ENCODE measurements at regions not wholly inside any gene's neighbourhood (a gene's known extent, or its start where the extent isn't known, plus 50 kb on each side); places are given as distances from the start of the nearest gene placed in this dataset.

DNA sequence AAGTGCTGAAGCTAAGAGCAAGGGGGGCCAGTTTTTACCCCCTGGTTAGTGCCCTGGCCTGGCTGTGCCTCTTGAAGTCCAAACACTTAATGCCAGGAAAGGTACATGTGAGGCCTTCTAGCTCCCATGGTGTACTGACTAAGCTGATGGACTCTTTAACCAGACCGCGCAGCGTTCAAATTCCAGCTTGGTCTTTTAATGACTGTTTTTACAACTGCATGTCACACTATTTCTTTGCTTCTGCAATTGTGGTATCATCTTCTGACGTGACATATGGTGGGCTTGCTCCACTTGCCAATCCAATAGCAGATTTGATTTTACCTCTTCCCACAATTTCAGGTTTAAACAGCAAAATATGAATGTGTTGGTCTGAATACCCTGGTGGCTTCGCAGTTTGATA lies 197.3 kb downstream of the HUNK start:
- TF ChIP-seq, protein P1, sequence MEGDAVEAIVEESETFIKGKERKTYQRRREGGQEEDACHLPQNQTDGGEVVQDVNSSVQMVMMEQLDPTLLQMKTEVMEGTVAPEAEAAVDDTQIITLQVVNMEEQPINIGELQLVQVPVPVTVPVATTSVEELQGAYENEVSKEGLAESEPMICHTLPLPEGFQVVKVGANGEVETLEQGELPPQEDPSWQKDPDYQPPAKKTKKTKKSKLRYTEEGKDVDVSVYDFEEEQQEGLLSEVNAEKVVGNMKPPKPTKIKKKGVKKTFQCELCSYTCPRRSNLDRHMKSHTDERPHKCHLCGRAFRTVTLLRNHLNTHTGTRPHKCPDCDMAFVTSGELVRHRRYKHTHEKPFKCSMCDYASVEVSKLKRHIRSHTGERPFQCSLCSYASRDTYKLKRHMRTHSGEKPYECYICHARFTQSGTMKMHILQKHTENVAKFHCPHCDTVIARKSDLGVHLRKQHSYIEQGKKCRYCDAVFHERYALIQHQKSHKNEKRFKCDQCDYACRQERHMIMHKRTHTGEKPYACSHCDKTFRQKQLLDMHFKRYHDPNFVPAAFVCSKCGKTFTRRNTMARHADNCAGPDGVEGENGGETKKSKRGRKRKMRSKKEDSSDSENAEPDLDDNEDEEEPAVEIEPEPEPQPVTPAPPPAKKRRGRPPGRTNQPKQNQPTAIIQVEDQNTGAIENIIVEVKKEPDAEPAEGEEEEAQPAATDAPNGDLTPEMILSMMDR (conservative IDR thresholded peaks at IDR 0.05 in 1 of 2, IDR thresholded peaks at IDR 0.05 in 1 of 2; ENCODE audit: extremely low read depth in 1 of 2, insufficient read depth in 1 of 2, low read depth in 1 of 2, low read length in 2 of 2): no peak
- TF ChIP-seq EZH2 (IDR thresholded peaks at IDR 0.05; ENCODE audit: borderline replicate concordance, low read length): no peak

Data from mammary epithelial cell (primary cell).